Activated CD8-positive, alpha-beta T cell treated with anti-CD3 and anti-CD28 coated beads for 36 hours (primary cell): ENCODE measurements at regions not wholly inside any gene's neighbourhood (a gene's known extent, or its start where the extent isn't known, plus 50 kb on each side); places are given as distances from the start of the nearest gene placed in this dataset.

Source experiments
- ATAC-seq: fragments of 200-7000 bp; cut with Tn5 transposase; one replicate; pipeline ENCODE4 v1.10.0; 2021; ENCODE audit warnings: mild to moderate bottlenecking, moderate library complexity
- CTCF ChIA-PET: fragments of 350-600 bp; sonication (Branson Sonifier 250); formaldehyde crosslinking; loops from one replicate; lab custom pipeline; 2021; ENCODE audit warnings: antibody characterized with exemption; lab: Charles Lee
- POLR2A ChIA-PET: fragments of 350-600 bp; sonication (Branson Sonifier 250); formaldehyde crosslinking; loops from one replicate; lab custom pipeline; 2021; ENCODE audit warnings: antibody characterized with exemption; lab: Charles Lee
- DNase-seq: peaks from one replicate; pipeline ENCODE4 v3.0.0-alpha.2; 2020
- H3K27ac Mint-ChIP-seq: one replicate; pipeline ENCODE4 v1.8.0; 2021; ENCODE audit warnings: mild to moderate bottlenecking, mixed read lengths
- H3K27me3 Mint-ChIP-seq: one replicate; pipeline ENCODE4 v1.8.0; 2021; ENCODE audit warnings: mixed read lengths
- H3K36me3 Mint-ChIP-seq: one replicate; pipeline ENCODE4 v1.8.0; 2021; ENCODE audit warnings: low read depth, mixed read lengths
- H3K4me1 Mint-ChIP-seq: one replicate; pipeline ENCODE4 v1.8.0; 2021; ENCODE audit warnings: low read depth, mixed read lengths
- H3K4me3 Mint-ChIP-seq: one replicate; pipeline ENCODE4 v1.8.0; 2021; ENCODE audit warnings: mild to moderate bottlenecking, moderate library complexity, mixed read lengths
- H3K9me3 Mint-ChIP-seq: one replicate; pipeline ENCODE4 v1.8.0; 2021; ENCODE audit warnings: mixed read lengths
- CTCF ChIP-seq: fragments of 200-600 bp; IDR thresholded peaks from one replicate; pipeline ENCODE4 v1.8.0; 2022; ENCODE audit warnings: antibody characterized with exemption, mild to moderate bottlenecking
- intact Hi-C: fragments of 100-400 bp; cut with micrococcal nuclease; formaldehyde crosslinking; loops from one replicate; pipeline ENCODE4 v1.10.0; 2022

- no peak for TF ChIP-seq CTCF
- POLR2A ChIA-PET = interaction anchor here (1.1 kb wide), 1 partner anchor 12 kb away, joined by 4 read pairs; no protein-coding TSS in a partner anchor
- no peaks in the 10 kb centered on the region for H3K4me1 Mint-ChIP-seq
- H3K4me3 Mint-ChIP-seq = no peak overlapping the region
- peaks cover 12% of the 10 kb centered on the region for H3K9me3 Mint-ChIP-seq
- DNase-seq (no peak), ATAC-seq (no peak)
- intact Hi-C loops = no loop called here
- CTCF ChIA-PET = no interaction called here
- no peaks in the 10 kb centered on the region for H3K27me3 Mint-ChIP-seq
- no peak overlapping the region for H3K27ac Mint-ChIP-seq
- no peaks in the 10 kb centered on the region for H3K36me3 Mint-ChIP-seq
Measured at GRCh38 chr3:89606151-89606550, 498.7 kb downstream of the EPHA3 start.

GRCh38 chr3:89612027-89612426 lies 504.6 kb downstream of the EPHA3 start:
- H3K27ac Mint-ChIP-seq = no peak overlapping the region
- no peaks in the 10 kb centered on the region for H3K4me1 Mint-ChIP-seq
- DNase-seq (no peak), ATAC-seq (no peak)
- CTCF ChIA-PET = no interaction called here
- H3K4me3 Mint-ChIP-seq = no peak overlapping the region
- H3K9me3 Mint-ChIP-seq = peaks cover 7% of the 10 kb centered on the region
- intact Hi-C loops = no loop called here
- no peaks in the 10 kb centered on the region for H3K36me3 Mint-ChIP-seq
- POLR2A ChIA-PET = no interaction called here
- TF ChIP-seq CTCF = no peak
- H3K27me3 Mint-ChIP-seq = no peaks in the 10 kb centered on the region

GRCh38 chr3:89613241-89613640 lies 505.8 kb downstream of the EPHA3 start:
- TF ChIP-seq CTCF = no peak
- CTCF ChIA-PET = no interaction called here
- Mint-ChIP-seq H3K4me3 (no peak overlapping the region), H3K9me3 (peaks cover 11% of the 10 kb centered on the region), H3K36me3 (no peaks in the 10 kb centered on the region), H3K27ac (no peak overlapping the region), H3K27me3 (no peaks in the 10 kb centered on the region), H3K4me1 (no peaks in the 10 kb centered on the region)
- intact Hi-C loops = no loop called here
- DNase-seq (no peak), ATAC-seq (no peak)
- POLR2A ChIA-PET = no interaction called here

- ATAC-seq = no peak
- intact Hi-C loops = no loop called here
- no peaks in the 10 kb centered on the region for H3K27me3 Mint-ChIP-seq
- no peak overlapping the region for H3K4me3 Mint-ChIP-seq
- POLR2A ChIA-PET = interaction anchor here (1.4 kb wide), 1 partner anchor 12 kb away, joined by 4 read pairs; no protein-coding TSS in a partner anchor
- no peak overlapping the region for H3K27ac Mint-ChIP-seq
- DNase-seq = no peak
- CTCF ChIA-PET = no interaction called here
- TF ChIP-seq CTCF = no peak
- H3K9me3 Mint-ChIP-seq = peaks cover 9% of the 10 kb centered on the region
- no peaks in the 10 kb centered on the region for H3K4me1 Mint-ChIP-seq
- no peaks in the 10 kb centered on the region for H3K36me3 Mint-ChIP-seq
Measured at GRCh38 chr3:89617706-89618105, 510.3 kb downstream of the EPHA3 start.

- DNase-seq = no peak
- H3K4me3 Mint-ChIP-seq = no peak overlapping the region
- no peak overlapping the region for H3K27ac Mint-ChIP-seq
- H3K4me1 Mint-ChIP-seq = no peaks in the 10 kb centered on the region
- H3K27me3 Mint-ChIP-seq = no peaks in the 10 kb centered on the region
- H3K36me3 Mint-ChIP-seq = no peaks in the 10 kb centered on the region
- H3K9me3 Mint-ChIP-seq = peaks cover 9% of the 10 kb centered on the region
- CTCF ChIA-PET = no interaction called here
- no peak for ATAC-seq
- intact Hi-C loops = no loop called here
- POLR2A ChIA-PET = no interaction called here
- no peak for TF ChIP-seq CTCF
Measured at GRCh38 chr3:89619263-89619662, 511.8 kb downstream of the EPHA3 start.
